ENCODE measurements at regions not wholly inside any gene's neighbourhood (a gene's known extent, or its start where the extent isn't known, plus 50 kb on each side); places are given as distances from the start of the nearest gene placed in this dataset.

DNA sequence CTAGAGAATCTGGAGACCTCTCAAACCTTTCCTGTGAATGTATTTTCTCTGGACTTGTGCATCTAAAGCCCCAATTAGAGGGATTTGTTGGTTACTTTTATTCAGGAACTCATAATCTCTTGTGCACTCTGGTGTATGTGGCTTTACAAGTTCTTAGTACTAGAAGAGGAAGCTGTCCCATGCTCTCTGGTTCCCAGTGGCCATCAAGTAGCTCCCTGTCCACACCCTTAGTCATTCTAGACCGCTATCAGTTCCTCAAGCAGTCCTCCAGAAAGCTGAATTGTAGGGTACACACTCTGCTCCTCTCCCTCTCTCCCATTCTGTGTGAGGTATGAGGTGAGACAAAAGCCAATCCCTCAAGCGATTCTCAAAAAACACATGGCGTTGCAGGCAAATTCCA, 470.3 kb downstream of the PTPRC start:
- Histone ChIP-seq H3K4me1 (ENCODE audit: control insufficient read depth in 1 of 2, low read depth in 2 of 2) (no peaks in the 10 kb centered on the region), H3K27me3 (replicated peaks; ENCODE audit: insufficient read depth) (no peaks in the 10 kb centered on the region), H3K27ac (no peak overlapping the region), H3K4me3 (no peak overlapping the region), H3K36me3 (no peaks in the 10 kb centered on the region), H3K9me3 (peaks cover 4% of the 10 kb centered on the region)
- no peak for DNase-seq (ENCODE audit: low spot score)
- ATAC-seq (ENCODE audit: insufficient number of reproducible peaks, low FRiP score, low read depth) = no peak
- TF ChIP-seq, protein P1, sequence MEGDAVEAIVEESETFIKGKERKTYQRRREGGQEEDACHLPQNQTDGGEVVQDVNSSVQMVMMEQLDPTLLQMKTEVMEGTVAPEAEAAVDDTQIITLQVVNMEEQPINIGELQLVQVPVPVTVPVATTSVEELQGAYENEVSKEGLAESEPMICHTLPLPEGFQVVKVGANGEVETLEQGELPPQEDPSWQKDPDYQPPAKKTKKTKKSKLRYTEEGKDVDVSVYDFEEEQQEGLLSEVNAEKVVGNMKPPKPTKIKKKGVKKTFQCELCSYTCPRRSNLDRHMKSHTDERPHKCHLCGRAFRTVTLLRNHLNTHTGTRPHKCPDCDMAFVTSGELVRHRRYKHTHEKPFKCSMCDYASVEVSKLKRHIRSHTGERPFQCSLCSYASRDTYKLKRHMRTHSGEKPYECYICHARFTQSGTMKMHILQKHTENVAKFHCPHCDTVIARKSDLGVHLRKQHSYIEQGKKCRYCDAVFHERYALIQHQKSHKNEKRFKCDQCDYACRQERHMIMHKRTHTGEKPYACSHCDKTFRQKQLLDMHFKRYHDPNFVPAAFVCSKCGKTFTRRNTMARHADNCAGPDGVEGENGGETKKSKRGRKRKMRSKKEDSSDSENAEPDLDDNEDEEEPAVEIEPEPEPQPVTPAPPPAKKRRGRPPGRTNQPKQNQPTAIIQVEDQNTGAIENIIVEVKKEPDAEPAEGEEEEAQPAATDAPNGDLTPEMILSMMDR (IDR thresholded peaks at IDR 0.05) = no peak

DNA sequence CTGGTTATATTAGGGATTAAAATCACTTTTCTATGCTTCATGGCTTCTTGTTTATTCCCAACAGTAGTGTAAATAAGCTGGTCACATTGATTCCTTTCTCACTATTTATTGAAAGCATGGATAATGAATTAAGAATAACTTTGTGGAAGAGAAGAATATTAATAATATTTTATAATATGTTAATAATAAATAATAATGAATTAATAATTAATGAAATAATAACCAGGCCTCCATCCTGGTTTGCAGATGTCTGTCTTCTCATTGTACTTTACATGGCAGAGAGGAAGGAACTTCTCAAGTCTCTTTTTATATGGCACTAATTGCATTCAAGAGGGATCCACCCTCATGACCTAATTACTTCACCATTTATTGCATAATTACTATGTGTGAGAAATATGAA, 473.5 kb downstream of the PTPRC start:
- Histone ChIP-seq H3K27ac (no peak overlapping the region), H3K4me1 (ENCODE audit: control insufficient read depth in 1 of 2, low read depth in 2 of 2) (no peaks in the 10 kb centered on the region), H3K9me3 (no peaks in the 10 kb centered on the region), H3K27me3 (replicated peaks; ENCODE audit: insufficient read depth) (no peaks in the 10 kb centered on the region), H3K4me3 (no peak overlapping the region), H3K36me3 (no peaks in the 10 kb centered on the region)
- TF ChIP-seq, protein P1 (IDR thresholded peaks at IDR 0.05) = no peak
- DNase-seq (ENCODE audit: low spot score) = no peak
- no peak for ATAC-seq (ENCODE audit: insufficient number of reproducible peaks, low FRiP score, low read depth)

DNA sequence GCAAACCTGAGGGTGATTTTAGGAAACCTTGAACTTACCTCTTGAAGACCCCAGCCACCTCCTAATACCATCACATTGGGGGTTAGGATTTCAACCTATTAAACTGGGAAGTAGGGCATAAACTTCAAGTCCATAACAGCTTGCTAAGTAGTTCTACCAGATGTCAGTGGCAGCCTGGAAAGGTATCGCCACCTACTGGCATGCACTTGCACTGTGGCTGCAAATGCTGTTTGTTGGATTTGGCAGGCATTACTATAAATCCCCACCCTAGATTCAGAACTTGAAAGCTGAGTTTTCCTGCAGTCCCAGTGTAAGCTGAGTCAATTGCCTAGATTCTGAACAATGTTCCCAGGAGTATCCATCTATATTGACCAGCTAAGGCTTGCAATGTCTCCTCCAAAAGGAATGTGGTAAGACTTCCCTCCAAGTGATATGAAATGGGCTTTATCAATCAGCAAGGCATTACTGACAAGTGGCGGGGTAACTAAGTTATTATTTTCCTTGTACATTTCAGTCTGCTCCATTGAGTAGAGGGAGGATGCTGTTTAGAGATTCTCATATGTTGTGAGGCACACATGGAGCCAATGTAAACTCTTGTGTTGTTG, 474.5 kb downstream of the PTPRC start:
- Histone ChIP-seq H3K4me3 (no peak overlapping the region), H3K36me3 (no peaks in the 10 kb centered on the region), H3K4me1 (ENCODE audit: control insufficient read depth in 1 of 2, low read depth in 2 of 2) (no peaks in the 10 kb centered on the region), H3K27me3 (replicated peaks; ENCODE audit: insufficient read depth) (no peaks in the 10 kb centered on the region), H3K9me3 (no peaks in the 10 kb centered on the region), H3K27ac (no peak overlapping the region)
- TF ChIP-seq, protein P1 (IDR thresholded peaks at IDR 0.05) = no peak
- ATAC-seq (ENCODE audit: insufficient number of reproducible peaks, low FRiP score, low read depth) (no peak), DNase-seq (ENCODE audit: low spot score) (no peak)

- ATAC-seq (ENCODE audit: insufficient number of reproducible peaks, low FRiP score, low read depth) (no peak), DNase-seq (ENCODE audit: low spot score) (no peak)
- Histone ChIP-seq H3K27me3 (replicated peaks; ENCODE audit: insufficient read depth) (no peaks in the 10 kb centered on the region), H3K9me3 (no peaks in the 10 kb centered on the region), H3K27ac (no peak overlapping the region), H3K36me3 (no peaks in the 10 kb centered on the region), H3K4me3 (no peak overlapping the region), H3K4me1 (ENCODE audit: control insufficient read depth in 1 of 2, low read depth in 2 of 2) (no peaks in the 10 kb centered on the region)
- TF ChIP-seq, protein P1 (IDR thresholded peaks at IDR 0.05) = no peak
Observed at GRCh38 chr1:199116488-199116887, 477.6 kb downstream of the PTPRC start.

DNA sequence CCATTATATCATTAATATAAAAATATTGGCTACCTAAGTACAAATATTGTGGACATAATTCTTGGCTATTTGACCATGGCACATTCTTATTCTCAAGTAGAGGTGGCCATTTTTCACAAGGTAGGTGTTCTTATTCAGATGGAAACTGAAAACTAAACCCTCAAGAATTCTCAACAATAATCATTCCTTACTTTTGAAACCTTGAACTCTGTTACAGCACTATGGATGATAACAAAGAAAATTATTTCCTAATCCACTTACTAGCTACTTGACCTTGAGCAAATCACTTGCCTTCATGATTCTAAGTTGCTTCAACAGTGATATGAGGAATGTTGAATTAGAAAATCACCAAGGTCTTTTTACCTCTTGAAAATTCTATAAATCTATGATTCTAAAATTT, 482.2 kb downstream of the PTPRC start:
- H3K27ac ChIP-seq = no peak overlapping the region
- no peaks in the 10 kb centered on the region for H3K4me1 ChIP-seq (ENCODE audit: control insufficient read depth in 1 of 2, low read depth in 2 of 2)
- H3K4me3 ChIP-seq = no peak overlapping the region
- ATAC-seq (ENCODE audit: insufficient number of reproducible peaks, low FRiP score, low read depth) (no peak), DNase-seq (ENCODE audit: low spot score) (no peak)
- TF ChIP-seq, protein P1 (IDR thresholded peaks at IDR 0.05) = no peak
- no peaks in the 10 kb centered on the region for H3K9me3 ChIP-seq
- H3K27me3 ChIP-seq (replicated peaks; ENCODE audit: insufficient read depth) = no peaks in the 10 kb centered on the region
- no peaks in the 10 kb centered on the region for H3K36me3 ChIP-seq

Data from thoracic aorta (tissue), 2 donors.